ENCODE measurements at regions not wholly inside any gene's neighbourhood (a gene's known extent, or its start where the extent isn't known, plus 50 kb on each side); places are given as distances from the start of the nearest gene placed in this dataset.

GRCh38 chr9:13923381-13923780 lies 390.6 kb downstream of the NFIB start:
- intact Hi-C loops (cut with DNase I), result no loop called here
- 97 to 99% methylated on average over 4 of the region's 4 CpGs for WGBS, 2 donors

GRCh38 chr9:13920557-13920956 lies 393.4 kb downstream of the NFIB start:
- no peak overlapping the region for H3K4me3 ChIP-seq (replicated peaks in 1 of 3)
- no peaks in the 10 kb centered on the region for H3K9me3 ChIP-seq
- H3K27me3 ChIP-seq, result no peaks in the 10 kb centered on the region
- no peak for DNase-seq
- H3K36me3 ChIP-seq, result no peaks in the 10 kb centered on the region
- H3K4me1 ChIP-seq, result no peaks in the 10 kb centered on the region
- intact Hi-C loops (cut with DNase I), result no loop called here
- TF ChIP-seq CTCF (IDR thresholded peaks at IDR 0.05) (no peak), POLR2A (IDR thresholded peaks at IDR 0.05) (no peak)
- H3K27ac ChIP-seq, result no peak overlapping the region

More at GRCh38 chr9:13923381-13923780, 390.6 kb downstream of the NFIB start:
- TF ChIP-seq POLR2A (IDR thresholded peaks at IDR 0.05), result no peak
- TF ChIP-seq CTCF (IDR thresholded peaks at IDR 0.05), result no peak
- Histone ChIP-seq H3K4me3 (replicated peaks in 1 of 3) (no peak overlapping the region), H3K4me1 (no peaks in the 10 kb centered on the region), H3K9me3 (no peaks in the 10 kb centered on the region), H3K36me3 (no peaks in the 10 kb centered on the region), H3K27ac (no peak overlapping the region), H3K27me3 (no peaks in the 10 kb centered on the region)
- no peak for DNase-seq

- H3K4me3 ChIP-seq (replicated peaks in 1 of 3), result no peak overlapping the region
- TF ChIP-seq CTCF (IDR thresholded peaks at IDR 0.05) (no peak), POLR2A (IDR thresholded peaks at IDR 0.05) (no peak)
- WGBS, 2 donors, result 75 to 96% methylated on average over 2 of the region's 2 CpGs
- H3K36me3 ChIP-seq, result no peaks in the 10 kb centered on the region
- H3K27ac ChIP-seq, result no peak overlapping the region
- H3K9me3 ChIP-seq, result no peaks in the 10 kb centered on the region
- H3K4me1 ChIP-seq, result no peaks in the 10 kb centered on the region
- no peak for DNase-seq
- intact Hi-C loops (cut with DNase I), result no loop called here
- no peaks in the 10 kb centered on the region for H3K27me3 ChIP-seq
Measured at GRCh38 chr9:13919401-13919800, 394.5 kb downstream of the NFIB start.

GRCh38 chr9:13917534-13917933 lies 396.4 kb downstream of the NFIB start:
- H3K4me1 ChIP-seq, result no peaks in the 10 kb centered on the region
- H3K9me3 ChIP-seq, result no peaks in the 10 kb centered on the region
- no peak for DNase-seq
- no peaks in the 10 kb centered on the region for H3K27me3 ChIP-seq
- no peak for TF ChIP-seq CTCF (IDR thresholded peaks at IDR 0.05)
- no peak for TF ChIP-seq POLR2A (IDR thresholded peaks at IDR 0.05)
- intact Hi-C loops (cut with DNase I), result no loop called here
- no peaks in the 10 kb centered on the region for H3K36me3 ChIP-seq
- H3K27ac ChIP-seq, result no peak overlapping the region
- no peak overlapping the region for H3K4me3 ChIP-seq (replicated peaks in 1 of 3)

- H3K27ac ChIP-seq, result no peak overlapping the region
- no peaks in the 10 kb centered on the region for H3K9me3 ChIP-seq
- H3K4me3 ChIP-seq (replicated peaks in 1 of 3), result no peak overlapping the region
- no peaks in the 10 kb centered on the region for H3K27me3 ChIP-seq
- 83 to 88% methylated on average over 4 of the region's 4 CpGs for WGBS, 2 donors
- DNase-seq, result no peak
- TF ChIP-seq POLR2A (IDR thresholded peaks at IDR 0.05) (no peak), CTCF (IDR thresholded peaks at IDR 0.05) (no peak)
- H3K4me1 ChIP-seq, result no peaks in the 10 kb centered on the region
- H3K36me3 ChIP-seq, result no peaks in the 10 kb centered on the region
- intact Hi-C loops (cut with DNase I), result no loop called here
Measured at GRCh38 chr9:13915591-13916301, 398.2 kb downstream of the NFIB start.

All from thyroid gland (tissue), 4 donors.